ENCODE measurements at regions not wholly inside any gene's neighbourhood (a gene's known extent, or its start where the extent isn't known, plus 50 kb on each side); places are given as distances from the start of the nearest gene placed in this dataset.

DNA sequence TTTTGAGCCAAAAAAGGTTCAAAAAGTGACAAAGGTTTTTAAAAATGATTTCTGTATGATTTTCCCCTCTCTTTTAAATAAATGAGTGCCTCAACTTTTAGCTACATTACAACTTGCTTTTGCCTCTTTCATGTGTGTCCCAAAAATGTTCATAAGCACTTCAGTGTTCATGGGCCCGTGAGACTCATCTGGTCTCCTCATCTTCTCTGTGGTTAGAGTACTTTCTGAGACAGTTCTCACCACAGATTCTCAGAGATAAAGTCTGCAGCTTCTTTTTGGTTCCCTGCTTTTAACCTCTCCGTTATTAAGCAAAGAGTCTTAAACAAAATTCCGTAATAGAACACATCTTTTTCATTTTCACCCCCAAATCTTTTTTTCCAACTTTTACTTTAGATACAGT, 156.9 kb downstream of the DLEU7 start:
- TF ChIP-seq, protein P1, sequence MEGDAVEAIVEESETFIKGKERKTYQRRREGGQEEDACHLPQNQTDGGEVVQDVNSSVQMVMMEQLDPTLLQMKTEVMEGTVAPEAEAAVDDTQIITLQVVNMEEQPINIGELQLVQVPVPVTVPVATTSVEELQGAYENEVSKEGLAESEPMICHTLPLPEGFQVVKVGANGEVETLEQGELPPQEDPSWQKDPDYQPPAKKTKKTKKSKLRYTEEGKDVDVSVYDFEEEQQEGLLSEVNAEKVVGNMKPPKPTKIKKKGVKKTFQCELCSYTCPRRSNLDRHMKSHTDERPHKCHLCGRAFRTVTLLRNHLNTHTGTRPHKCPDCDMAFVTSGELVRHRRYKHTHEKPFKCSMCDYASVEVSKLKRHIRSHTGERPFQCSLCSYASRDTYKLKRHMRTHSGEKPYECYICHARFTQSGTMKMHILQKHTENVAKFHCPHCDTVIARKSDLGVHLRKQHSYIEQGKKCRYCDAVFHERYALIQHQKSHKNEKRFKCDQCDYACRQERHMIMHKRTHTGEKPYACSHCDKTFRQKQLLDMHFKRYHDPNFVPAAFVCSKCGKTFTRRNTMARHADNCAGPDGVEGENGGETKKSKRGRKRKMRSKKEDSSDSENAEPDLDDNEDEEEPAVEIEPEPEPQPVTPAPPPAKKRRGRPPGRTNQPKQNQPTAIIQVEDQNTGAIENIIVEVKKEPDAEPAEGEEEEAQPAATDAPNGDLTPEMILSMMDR (IDR thresholded peaks at IDR 0.05; ENCODE audit: borderline replicate concordance, extremely low read depth, low read length, poor library complexity, severe bottlenecking) = no peak
- TF ChIP-seq EZH2 (IDR thresholded peaks at IDR 0.05; ENCODE audit: borderline replicate concordance, low read depth, low read length, severe bottlenecking) = no peak
